GM08714 (cell line): ENCODE measurements at regions not wholly inside any gene's neighbourhood (a gene's known extent, or its start where the extent isn't known, plus 50 kb on each side); places are given as distances from the start of the nearest gene placed in this dataset.

Experiments
- H3K4me3 ChIP-seq: fragments of 200-500 bp; sonication (Bioruptor generic); 2 replicates; pipeline ENCODE4 v1.5.1; 2014; ENCODE audit warnings: mild to moderate bottlenecking, low read length, inconsistent platforms
- ZNF274 ChIP-seq: IDR thresholded peaks from 2 replicates; pipeline ENCODE4 v1.6.1; 2012; ENCODE audit warnings: mild to moderate bottlenecking, low read depth, low read length

- H3K4me3 ChIP-seq, result no peak overlapping the region
- TF ChIP-seq ZNF274, result no peak
Observed at GRCh38 chr2:155872396-155872795, 460.1 kb downstream of the NR4A2 start.

- TF ChIP-seq ZNF274, result no peak
- H3K4me3 ChIP-seq, result no peak overlapping the region
Observed at GRCh38 chr2:155871940-155872339, 460.6 kb downstream of the NR4A2 start.

GRCh38 chr2:155867564-155867963, 465.0 kb downstream of the NR4A2 start:
- TF ChIP-seq ZNF274, result no peak

GRCh38 chr2:155866477-155866876, 466.0 kb downstream of the NR4A2 start:
- TF ChIP-seq ZNF274, result no peak
- no peak overlapping the region for H3K4me3 ChIP-seq

More at GRCh38 chr2:155867564-155867963, 465.0 kb downstream of the NR4A2 start:
- no peak overlapping the region for H3K4me3 ChIP-seq

GRCh38 chr2:155852156-155852555, 480.4 kb downstream of the NR4A2 start:
- no peak for TF ChIP-seq ZNF274
- no peak overlapping the region for H3K4me3 ChIP-seq

- no peak overlapping the region for H3K4me3 ChIP-seq
- no peak for TF ChIP-seq ZNF274
Observed at GRCh38 chr2:155846259-155846658, 486.3 kb downstream of the NR4A2 start.

- no peak for TF ChIP-seq ZNF274
Observed at GRCh38 chr2:155844461-155844860, 488.1 kb downstream of the NR4A2 start.

GRCh38 chr2:155842103-155842502, 490.4 kb downstream of the NR4A2 start:
- H3K4me3 ChIP-seq, result no peak overlapping the region
- TF ChIP-seq ZNF274, result no peak

More at GRCh38 chr2:155844461-155844860, 488.1 kb downstream of the NR4A2 start:
- no peak overlapping the region for H3K4me3 ChIP-seq

- TF ChIP-seq ZNF274, result no peak
- H3K4me3 ChIP-seq, result no peak overlapping the region
Observed at GRCh38 chr2:155841442-155841841, 491.1 kb downstream of the NR4A2 start.

GRCh38 chr2:155840661-155841060, 491.9 kb downstream of the NR4A2 start:
- H3K4me3 ChIP-seq, result no peak overlapping the region
- TF ChIP-seq ZNF274, result no peak

- H3K4me3 ChIP-seq, result no peak overlapping the region
- no peak for TF ChIP-seq ZNF274
Observed at GRCh38 chr2:155839991-155840390, 492.5 kb downstream of the NR4A2 start.

- TF ChIP-seq ZNF274, result no peak
- H3K4me3 ChIP-seq, result no peak overlapping the region
Observed at GRCh38 chr2:155839436-155839835, 493.1 kb downstream of the NR4A2 start.

- no peak for TF ChIP-seq ZNF274
- H3K4me3 ChIP-seq, result no peak overlapping the region
Observed at GRCh38 chr2:155836439-155836838, 496.1 kb downstream of the NR4A2 start.

- no peak for TF ChIP-seq ZNF274
- no peak overlapping the region for H3K4me3 ChIP-seq
Observed at GRCh38 chr2:155830817-155831579, 501.5 kb downstream of the NR4A2 start.

- no peak for TF ChIP-seq ZNF274
- H3K4me3 ChIP-seq, result no peak overlapping the region
Observed at GRCh38 chr2:155830351-155830750, 502.2 kb downstream of the NR4A2 start.

- no peak overlapping the region for H3K4me3 ChIP-seq
- TF ChIP-seq ZNF274, result no peak
Observed at GRCh38 chr2:155825876-155826275, 506.6 kb downstream of the NR4A2 start.

- no peak for TF ChIP-seq ZNF274
- no peak overlapping the region for H3K4me3 ChIP-seq
Observed at GRCh38 chr2:155815851-155816250, 516.7 kb downstream of the NR4A2 start.
